BLaER1 (cell line): ENCODE measurements at regions not wholly inside any gene's neighbourhood (a gene's known extent, or its start where the extent isn't known, plus 50 kb on each side); places are given as distances from the start of the nearest gene placed in this dataset.

Experiments
- H3K27ac ChIP-seq: shearing (Covaris generic); formaldehyde crosslinking; 2 replicates; pipeline ENCODE4 v1.8.1; 2022
- H3K27me3 ChIP-seq: shearing (Covaris generic); formaldehyde crosslinking; 2 replicates; pipeline ENCODE4 v1.8.1; 2022
- H3K36me3 ChIP-seq: shearing (Covaris generic); formaldehyde crosslinking; 2 replicates; pipeline ENCODE4 v1.8.1; 2022
- H3K4me1 ChIP-seq: shearing (Covaris generic); formaldehyde crosslinking; 2 replicates; pipeline ENCODE4 v1.8.1; 2022
- H3K4me2 ChIP-seq: shearing (Covaris generic); formaldehyde crosslinking; 2 replicates; pipeline ENCODE4 v1.8.1; 2022
- H3K4me3 ChIP-seq: shearing (Covaris generic); formaldehyde crosslinking; 2 replicates; pipeline ENCODE4 v1.8.1; 2022
- H3K9ac ChIP-seq: shearing (Covaris generic); formaldehyde crosslinking; 2 replicates; pipeline ENCODE4 v1.8.1; 2022
- H3K9me3 ChIP-seq: shearing (Covaris generic); formaldehyde crosslinking; 2 replicates; pipeline ENCODE4 v1.8.1; 2022
- H4K20me1 ChIP-seq: shearing (Covaris generic); formaldehyde crosslinking; 2 replicates; pipeline ENCODE4 v1.8.1; 2022
- Cebpa-rat ChIP-seq: shearing (Covaris generic); IDR thresholded peaks from 2 replicates; pipeline ENCODE4 v1.8.1; 2022

DNA sequence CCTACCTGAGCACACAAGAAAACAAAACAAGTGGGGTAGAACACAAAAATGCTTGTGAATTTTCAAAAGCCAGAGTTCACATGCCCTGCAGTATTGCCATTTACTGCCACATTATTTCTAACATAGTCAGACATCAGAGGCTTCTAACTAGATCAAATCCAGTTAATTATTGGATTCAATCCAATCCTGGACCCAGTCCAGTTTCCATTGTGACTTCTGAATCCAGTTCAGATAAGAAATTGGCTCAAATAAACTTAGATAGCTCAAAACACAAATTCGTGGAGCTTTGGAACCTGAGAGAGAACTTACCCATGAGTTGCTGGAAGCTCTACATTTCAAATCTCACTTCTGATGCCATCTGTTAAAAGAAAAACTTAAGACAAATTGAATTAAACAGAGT, 85.2 kb upstream of the ANKEF1 start:
- Histone ChIP-seq H3K27ac (no peak overlapping the region), H3K4me1 (no peaks in the 10 kb centered on the region), H4K20me1 (no peaks in the 10 kb centered on the region), H3K36me3 (no peaks in the 10 kb centered on the region), H3K9me3 (no peaks in the 10 kb centered on the region), H3K9ac (no peak overlapping the region), H3K4me2 (no peak overlapping the region), H3K4me3 (no peak overlapping the region), H3K27me3 (no peaks in the 10 kb centered on the region)
- TF ChIP-seq Cebpa-rat, result no peak

DNA sequence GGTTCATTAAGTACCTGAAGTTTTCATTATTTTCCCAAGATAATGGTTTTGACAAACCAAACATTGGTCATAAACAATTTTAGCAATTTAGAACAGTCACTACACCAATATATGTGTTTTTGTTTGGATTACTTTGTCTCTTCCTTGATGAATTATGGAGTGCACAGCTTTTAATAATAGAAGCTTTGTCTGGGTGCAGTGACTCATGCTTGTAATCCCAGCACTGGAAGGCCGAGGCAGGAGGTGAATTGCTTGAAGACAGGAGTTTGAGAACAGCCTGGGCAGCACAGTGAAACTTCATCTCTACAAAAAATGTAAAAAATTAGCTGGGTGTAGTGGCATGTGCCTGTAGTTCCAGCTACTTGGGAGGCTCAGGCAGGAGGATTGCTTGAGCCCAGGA, 89.4 kb upstream of the ANKEF1 start:
- no peaks in the 10 kb centered on the region for H3K4me1 ChIP-seq
- H3K9me3 ChIP-seq, result no peaks in the 10 kb centered on the region
- H3K27ac ChIP-seq, result no peak overlapping the region
- H3K27me3 ChIP-seq, result no peaks in the 10 kb centered on the region
- no peak overlapping the region for H3K4me3 ChIP-seq
- no peak overlapping the region for H3K4me2 ChIP-seq
- no peak overlapping the region for H3K9ac ChIP-seq
- TF ChIP-seq Cebpa-rat, result no peak
- H3K36me3 ChIP-seq, result no peaks in the 10 kb centered on the region
- H4K20me1 ChIP-seq, result no peaks in the 10 kb centered on the region

GRCh38 chr20:9942736-9943135, 92.1 kb upstream of the ANKEF1 start:
- Histone ChIP-seq H4K20me1 (no peaks in the 10 kb centered on the region), H3K27ac (no peak overlapping the region), H3K9me3 (no peaks in the 10 kb centered on the region)

DNA sequence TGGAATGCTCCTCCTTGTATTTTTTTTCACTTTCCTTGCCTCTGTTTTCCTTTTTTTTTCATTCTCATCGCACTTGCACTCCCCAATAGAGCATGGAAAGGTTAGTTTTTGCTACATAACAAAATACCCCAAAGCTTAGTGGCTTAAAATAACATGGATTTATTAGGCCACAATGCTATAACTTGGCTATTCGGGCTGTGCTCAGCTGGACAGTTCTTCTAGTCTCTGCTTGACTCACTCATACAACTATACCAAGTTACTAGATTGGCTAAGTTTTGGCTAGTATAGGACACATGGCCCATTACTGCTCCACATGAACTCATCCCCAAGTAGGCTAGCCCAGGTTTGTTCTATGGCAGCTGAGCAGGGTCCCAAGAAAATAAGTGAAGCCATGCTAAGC, 94.5 kb upstream of the ANKEF1 start:
- H3K9ac ChIP-seq, result no peak overlapping the region
- H3K36me3 ChIP-seq, result no peaks in the 10 kb centered on the region
- no peak overlapping the region for H3K4me2 ChIP-seq
- no peaks in the 10 kb centered on the region for H3K27me3 ChIP-seq
- no peaks in the 10 kb centered on the region for H3K9me3 ChIP-seq
- no peak overlapping the region for H3K4me3 ChIP-seq
- no peaks in the 10 kb centered on the region for H4K20me1 ChIP-seq
- H3K27ac ChIP-seq, result no peak overlapping the region
- no peak for TF ChIP-seq Cebpa-rat
- H3K4me1 ChIP-seq, result no peaks in the 10 kb centered on the region

More at GRCh38 chr20:9942736-9943135, 92.1 kb upstream of the ANKEF1 start:
- no peaks in the 10 kb centered on the region for H3K4me1 ChIP-seq
- H3K4me3 ChIP-seq, result no peak overlapping the region
- H3K36me3 ChIP-seq, result no peaks in the 10 kb centered on the region
- no peaks in the 10 kb centered on the region for H3K27me3 ChIP-seq
- H3K9ac ChIP-seq, result no peak overlapping the region
- no peak overlapping the region for H3K4me2 ChIP-seq
- peak; percentile 90 for TF ChIP-seq Cebpa-rat

GRCh38 chr20:9939231-9939630, 95.6 kb upstream of the ANKEF1 start:
- Histone ChIP-seq H3K9ac (no peak overlapping the region), H3K9me3 (no peaks in the 10 kb centered on the region), H3K4me2 (no peak overlapping the region), H3K4me3 (no peak overlapping the region), H3K36me3 (no peaks in the 10 kb centered on the region), H3K27ac (no peak overlapping the region), H4K20me1 (no peaks in the 10 kb centered on the region), H3K27me3 (no peaks in the 10 kb centered on the region), H3K4me1 (no peaks in the 10 kb centered on the region)
- no peak for TF ChIP-seq Cebpa-rat

GRCh38 chr20:9935285-9935684, 96.4 kb upstream of the PAK5 start:
- Histone ChIP-seq H3K9me3 (no peaks in the 10 kb centered on the region), H3K27ac (no peak overlapping the region), H4K20me1 (no peaks in the 10 kb centered on the region), H3K4me3 (no peak overlapping the region), H3K27me3 (no peaks in the 10 kb centered on the region), H3K4me2 (no peak overlapping the region), H3K9ac (no peak overlapping the region), H3K36me3 (no peaks in the 10 kb centered on the region), H3K4me1 (no peaks in the 10 kb centered on the region)
- TF ChIP-seq Cebpa-rat, result no peak

GRCh38 chr20:9930142-9930541, 91.3 kb upstream of the PAK5 start:
- no peak overlapping the region for H3K27ac ChIP-seq
- H3K36me3 ChIP-seq, result no peaks in the 10 kb centered on the region
- H3K4me3 ChIP-seq, result no peak overlapping the region
- no peaks in the 10 kb centered on the region for H3K9me3 ChIP-seq
- H4K20me1 ChIP-seq, result no peaks in the 10 kb centered on the region
- TF ChIP-seq Cebpa-rat, result no peak
- H3K4me2 ChIP-seq, result no peak overlapping the region
- no peaks in the 10 kb centered on the region for H3K27me3 ChIP-seq
- H3K4me1 ChIP-seq, result no peaks in the 10 kb centered on the region
- no peak overlapping the region for H3K9ac ChIP-seq

- H3K9me3 ChIP-seq, result no peaks in the 10 kb centered on the region
- no peaks in the 10 kb centered on the region for H3K27me3 ChIP-seq
- no peaks in the 10 kb centered on the region for H3K4me1 ChIP-seq
- no peak overlapping the region for H3K27ac ChIP-seq
- no peak overlapping the region for H3K9ac ChIP-seq
- TF ChIP-seq Cebpa-rat, result no peak
- H3K36me3 ChIP-seq, result no peaks in the 10 kb centered on the region
- H4K20me1 ChIP-seq, result no peaks in the 10 kb centered on the region
- H3K4me2 ChIP-seq, result no peak overlapping the region
- H3K4me3 ChIP-seq, result no peak overlapping the region
Measured at GRCh38 chr20:9928955-9929354, 90.1 kb upstream of the PAK5 start.

DNA sequence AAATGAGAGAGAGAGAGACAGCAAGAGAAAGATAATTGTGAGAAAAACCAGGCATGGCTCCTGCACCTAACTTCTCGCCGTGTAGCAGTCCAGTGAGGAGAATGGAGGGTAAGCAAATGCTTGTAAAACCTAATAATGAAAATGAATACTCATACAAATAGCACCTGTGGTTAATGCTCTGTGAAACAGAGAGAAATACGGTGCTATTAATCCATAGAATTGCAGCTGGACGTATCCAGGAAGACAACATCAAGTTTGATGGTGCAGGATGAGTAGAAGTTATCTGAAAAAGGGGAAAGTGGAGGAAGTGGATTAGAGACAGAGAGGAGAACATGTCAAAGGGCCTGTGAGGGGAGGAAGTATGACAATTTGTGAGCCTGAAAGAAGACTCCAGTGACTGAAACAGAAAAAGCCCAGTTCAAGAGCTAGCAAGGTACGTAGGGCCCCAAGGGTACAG, 89.4 kb upstream of the PAK5 start:
- Histone ChIP-seq H3K4me1 (no peaks in the 10 kb centered on the region), H3K9me3 (no peaks in the 10 kb centered on the region), H3K4me2 (no peak overlapping the region), H3K9ac (no peak overlapping the region), H4K20me1 (no peaks in the 10 kb centered on the region), H3K4me3 (no peak overlapping the region), H3K27me3 (no peaks in the 10 kb centered on the region), H3K27ac (no peak overlapping the region), H3K36me3 (no peaks in the 10 kb centered on the region)
- TF ChIP-seq Cebpa-rat, result no peak

- Histone ChIP-seq H3K36me3 (no peaks in the 10 kb centered on the region), H3K4me1 (no peaks in the 10 kb centered on the region), H3K4me2 (no peak overlapping the region), H3K9me3 (no peaks in the 10 kb centered on the region), H3K4me3 (no peak overlapping the region), H4K20me1 (no peaks in the 10 kb centered on the region), H3K9ac (no peak overlapping the region), H3K27me3 (no peaks in the 10 kb centered on the region), H3K27ac (no peak overlapping the region)
- TF ChIP-seq Cebpa-rat, result no peak
Measured at GRCh38 chr20:9927224-9927623, 88.3 kb upstream of the PAK5 start.

GRCh38 chr20:9926476-9926875, 87.6 kb upstream of the PAK5 start:
- Histone ChIP-seq H3K4me1 (no peaks in the 10 kb centered on the region), H3K9me3 (no peaks in the 10 kb centered on the region), H3K4me2 (no peak overlapping the region), H3K9ac (no peak overlapping the region), H3K36me3 (no peaks in the 10 kb centered on the region), H3K27ac (no peak overlapping the region), H3K4me3 (no peak overlapping the region), H3K27me3 (no peaks in the 10 kb centered on the region), H4K20me1 (no peaks in the 10 kb centered on the region)
- no peak for TF ChIP-seq Cebpa-rat
